ENCODE measurements at regions not wholly inside any gene's neighbourhood (a gene's known extent, or its start where the extent isn't known, plus 50 kb on each side); places are given as distances from the start of the nearest gene placed in this dataset.

GRCh38 chr9:73539881-73540390, 388.3 kb downstream of the ANXA1 start:
- Histone ChIP-seq H3K9me3 (ENCODE audit: severe bottlenecking) (no peaks in the 10 kb centered on the region), H3K27ac (no peak overlapping the region), H3K36me3 (no peaks in the 10 kb centered on the region), H3K27me3 (ENCODE audit: insufficient read depth, low read depth, severe bottlenecking) (no peaks in the 10 kb centered on the region), H3K4me3 (ENCODE audit: low read depth, low read length) (no peak overlapping the region)
- no peak for DNase-seq
- TF ChIP-seq, protein P1, sequence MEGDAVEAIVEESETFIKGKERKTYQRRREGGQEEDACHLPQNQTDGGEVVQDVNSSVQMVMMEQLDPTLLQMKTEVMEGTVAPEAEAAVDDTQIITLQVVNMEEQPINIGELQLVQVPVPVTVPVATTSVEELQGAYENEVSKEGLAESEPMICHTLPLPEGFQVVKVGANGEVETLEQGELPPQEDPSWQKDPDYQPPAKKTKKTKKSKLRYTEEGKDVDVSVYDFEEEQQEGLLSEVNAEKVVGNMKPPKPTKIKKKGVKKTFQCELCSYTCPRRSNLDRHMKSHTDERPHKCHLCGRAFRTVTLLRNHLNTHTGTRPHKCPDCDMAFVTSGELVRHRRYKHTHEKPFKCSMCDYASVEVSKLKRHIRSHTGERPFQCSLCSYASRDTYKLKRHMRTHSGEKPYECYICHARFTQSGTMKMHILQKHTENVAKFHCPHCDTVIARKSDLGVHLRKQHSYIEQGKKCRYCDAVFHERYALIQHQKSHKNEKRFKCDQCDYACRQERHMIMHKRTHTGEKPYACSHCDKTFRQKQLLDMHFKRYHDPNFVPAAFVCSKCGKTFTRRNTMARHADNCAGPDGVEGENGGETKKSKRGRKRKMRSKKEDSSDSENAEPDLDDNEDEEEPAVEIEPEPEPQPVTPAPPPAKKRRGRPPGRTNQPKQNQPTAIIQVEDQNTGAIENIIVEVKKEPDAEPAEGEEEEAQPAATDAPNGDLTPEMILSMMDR (IDR thresholded peaks at IDR 0.05; ENCODE audit: low read depth, low read length), result no peak

GRCh38 chr9:73541923-73542322, 390.3 kb downstream of the ANXA1 start:
- Histone ChIP-seq H3K9me3 (ENCODE audit: severe bottlenecking) (no peaks in the 10 kb centered on the region), H3K27ac (no peak overlapping the region), H3K27me3 (ENCODE audit: insufficient read depth, low read depth, severe bottlenecking) (no peaks in the 10 kb centered on the region), H3K36me3 (no peaks in the 10 kb centered on the region), H3K4me3 (ENCODE audit: low read depth, low read length) (no peak overlapping the region)
- TF ChIP-seq, protein P1 (IDR thresholded peaks at IDR 0.05; ENCODE audit: low read depth, low read length), result no peak
- no peak for DNase-seq

DNA sequence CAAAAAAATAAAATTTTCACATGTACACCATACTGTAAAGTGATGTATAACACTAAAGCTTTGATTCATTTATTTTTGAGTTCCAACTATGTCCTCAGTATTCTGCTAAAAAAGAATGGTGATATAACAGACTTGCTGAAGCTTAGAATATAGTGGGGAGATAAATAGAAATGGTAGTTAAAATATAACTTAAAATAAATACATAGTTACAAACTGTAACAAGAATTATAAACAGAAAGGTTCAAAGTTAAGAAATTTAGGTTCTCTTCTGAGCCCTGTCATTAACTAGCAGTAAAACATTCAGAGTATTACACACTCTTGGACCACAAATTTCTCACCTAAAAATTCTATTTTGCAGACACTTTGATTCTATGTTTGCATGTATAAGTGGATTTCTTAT, 392.1 kb downstream of the ANXA1 start:
- no peak for DNase-seq
- Histone ChIP-seq H3K27me3 (ENCODE audit: insufficient read depth, low read depth, severe bottlenecking) (no peaks in the 10 kb centered on the region), H3K27ac (no peak overlapping the region), H3K36me3 (no peaks in the 10 kb centered on the region), H3K4me3 (ENCODE audit: low read depth, low read length) (no peak overlapping the region), H3K9me3 (ENCODE audit: severe bottlenecking) (no peaks in the 10 kb centered on the region)
- TF ChIP-seq, protein P1 (IDR thresholded peaks at IDR 0.05; ENCODE audit: low read depth, low read length), result no peak

GRCh38 chr9:73548201-73548600, 396.5 kb downstream of the ANXA1 start:
- no peaks in the 10 kb centered on the region for H3K9me3 ChIP-seq (ENCODE audit: severe bottlenecking)
- TF ChIP-seq, protein P1 (IDR thresholded peaks at IDR 0.05; ENCODE audit: low read depth, low read length), result no peak
- no peak overlapping the region for H3K27ac ChIP-seq
- H3K27me3 ChIP-seq (ENCODE audit: insufficient read depth, low read depth, severe bottlenecking), result no peaks in the 10 kb centered on the region
- no peak overlapping the region for H3K4me3 ChIP-seq (ENCODE audit: low read depth, low read length)
- no peak for DNase-seq
- no peaks in the 10 kb centered on the region for H3K36me3 ChIP-seq

GRCh38 chr9:73549991-73550390, 398.3 kb downstream of the ANXA1 start:
- no peak for DNase-seq
- no peak overlapping the region for H3K4me3 ChIP-seq (ENCODE audit: low read depth, low read length)
- no peaks in the 10 kb centered on the region for H3K36me3 ChIP-seq
- no peaks in the 10 kb centered on the region for H3K9me3 ChIP-seq (ENCODE audit: severe bottlenecking)
- no peak overlapping the region for H3K27ac ChIP-seq
- no peaks in the 10 kb centered on the region for H3K27me3 ChIP-seq (ENCODE audit: insufficient read depth, low read depth, severe bottlenecking)
- TF ChIP-seq, protein P1 (IDR thresholded peaks at IDR 0.05; ENCODE audit: low read depth, low read length), result no peak

DNA sequence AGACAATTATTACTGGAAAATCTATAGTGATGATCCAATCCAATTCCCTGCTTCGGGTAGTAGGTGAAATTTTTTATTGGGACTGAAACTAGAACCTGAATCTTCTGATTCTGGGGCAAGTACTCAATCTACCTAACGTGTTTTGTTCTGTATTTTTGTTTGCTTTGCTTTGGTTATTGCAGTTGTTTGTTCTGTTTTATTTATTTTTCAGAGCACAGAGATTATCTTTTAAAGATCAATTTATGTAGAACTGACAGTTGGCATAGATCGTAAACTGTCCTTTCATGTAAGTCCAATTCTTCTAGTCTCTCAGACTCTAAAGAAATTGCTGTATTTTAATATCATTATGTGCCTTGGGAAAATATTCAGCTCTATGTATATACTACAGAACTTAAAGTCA, 401.6 kb downstream of the ANXA1 start:
- no peaks in the 10 kb centered on the region for H3K36me3 ChIP-seq
- TF ChIP-seq, protein P1 (IDR thresholded peaks at IDR 0.05; ENCODE audit: low read depth, low read length), result no peak
- H3K27me3 ChIP-seq (ENCODE audit: insufficient read depth, low read depth, severe bottlenecking), result no peaks in the 10 kb centered on the region
- no peak for DNase-seq
- H3K9me3 ChIP-seq (ENCODE audit: severe bottlenecking), result no peaks in the 10 kb centered on the region
- H3K4me3 ChIP-seq (ENCODE audit: low read depth, low read length), result no peak overlapping the region
- no peak overlapping the region for H3K27ac ChIP-seq

Measured in WERI-Rb-1 (cell line).